Chondrocyte (in vitro differentiated cells): ENCODE measurements at regions not wholly inside any gene's neighbourhood (a gene's known extent, or its start where the extent isn't known, plus 50 kb on each side); places are given as distances from the start of the nearest gene placed in this dataset.
"Not testable (repeated sequence)": the region's sequence is repeated elsewhere in the genome, so short reads cannot be mapped to it uniquely, and the experiment has no call there.

Experiments used
- DNase-seq: peaks from one replicate; pipeline ENCODE4 v3.0.0; 2021; ENCODE audit warnings: mixed read lengths, low spot score
- H3K27ac Mint-ChIP-seq: one replicate; pipeline ENCODE4 v1.8.0; 2021; ENCODE audit warnings: mild to moderate bottlenecking, moderate library complexity, mixed read lengths; ENCODE audit not compliant: unreplicated experiment
- H3K27me3 Mint-ChIP-seq: 2 replicates; pipeline ENCODE4 v1.8.0; 2021; ENCODE audit warnings: low read depth, mixed read lengths
- H3K36me3 Mint-ChIP-seq: 2 replicates; pipeline ENCODE4 v1.8.0; 2021; ENCODE audit warnings: low read depth, mixed read lengths
- H3K4me1 Mint-ChIP-seq: 2 replicates; pipeline ENCODE4 v1.8.0; 2021; ENCODE audit warnings: low read depth, mild to moderate bottlenecking, mixed read lengths
- H3K4me3 Mint-ChIP-seq: one replicate; pipeline ENCODE4 v1.8.0; 2021; ENCODE audit warnings: mild to moderate bottlenecking, moderate library complexity, mixed read lengths; ENCODE audit not compliant: unreplicated experiment
- H3K9me3 Mint-ChIP-seq: 2 replicates; pipeline ENCODE4 v1.8.0; 2021; ENCODE audit warnings: low read depth, mixed read lengths
- TF ChIP-seq, protein P1 (sequence below): fragments of 200-600 bp; sonication (generic); IDR thresholded peaks from 2 replicates; pipeline ENCODE4 v1.5.0; 2021; ENCODE audit warnings: antibody characterized with exemption, mild to moderate bottlenecking, moderate library complexity

DNA sequence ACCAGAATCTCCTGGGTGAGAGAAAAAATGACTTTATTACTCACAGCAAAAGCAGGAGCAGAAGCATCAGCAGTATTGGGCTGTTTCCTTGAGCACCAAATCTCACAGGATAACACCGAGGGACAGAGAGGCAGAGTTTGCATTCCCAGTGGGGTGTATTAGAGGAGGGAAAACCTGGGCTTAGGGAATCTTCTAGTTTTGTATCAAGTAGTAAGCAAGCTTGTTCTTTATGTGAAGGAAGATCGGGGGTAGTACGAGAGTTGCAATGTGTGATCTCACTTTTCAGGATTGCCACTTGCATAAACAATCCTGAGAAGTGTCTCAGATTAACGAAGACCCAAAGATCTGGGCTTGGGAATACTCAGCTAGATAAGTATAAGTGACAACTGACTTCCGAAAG, 1163.0 kb downstream of the TAF11L14 start:
- Mint-ChIP-seq H3K36me3 (no peaks in the 10 kb centered on the region), H3K9me3 (no peaks in the 10 kb centered on the region), H3K27me3 (peaks cover 5% of the 10 kb centered on the region), H3K4me1 (no peaks in the 10 kb centered on the region), H3K4me3 (no peak overlapping the region), H3K27ac (no peak overlapping the region)
- TF ChIP-seq, protein P1, sequence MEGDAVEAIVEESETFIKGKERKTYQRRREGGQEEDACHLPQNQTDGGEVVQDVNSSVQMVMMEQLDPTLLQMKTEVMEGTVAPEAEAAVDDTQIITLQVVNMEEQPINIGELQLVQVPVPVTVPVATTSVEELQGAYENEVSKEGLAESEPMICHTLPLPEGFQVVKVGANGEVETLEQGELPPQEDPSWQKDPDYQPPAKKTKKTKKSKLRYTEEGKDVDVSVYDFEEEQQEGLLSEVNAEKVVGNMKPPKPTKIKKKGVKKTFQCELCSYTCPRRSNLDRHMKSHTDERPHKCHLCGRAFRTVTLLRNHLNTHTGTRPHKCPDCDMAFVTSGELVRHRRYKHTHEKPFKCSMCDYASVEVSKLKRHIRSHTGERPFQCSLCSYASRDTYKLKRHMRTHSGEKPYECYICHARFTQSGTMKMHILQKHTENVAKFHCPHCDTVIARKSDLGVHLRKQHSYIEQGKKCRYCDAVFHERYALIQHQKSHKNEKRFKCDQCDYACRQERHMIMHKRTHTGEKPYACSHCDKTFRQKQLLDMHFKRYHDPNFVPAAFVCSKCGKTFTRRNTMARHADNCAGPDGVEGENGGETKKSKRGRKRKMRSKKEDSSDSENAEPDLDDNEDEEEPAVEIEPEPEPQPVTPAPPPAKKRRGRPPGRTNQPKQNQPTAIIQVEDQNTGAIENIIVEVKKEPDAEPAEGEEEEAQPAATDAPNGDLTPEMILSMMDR = no peak
- no peak for DNase-seq

DNA sequence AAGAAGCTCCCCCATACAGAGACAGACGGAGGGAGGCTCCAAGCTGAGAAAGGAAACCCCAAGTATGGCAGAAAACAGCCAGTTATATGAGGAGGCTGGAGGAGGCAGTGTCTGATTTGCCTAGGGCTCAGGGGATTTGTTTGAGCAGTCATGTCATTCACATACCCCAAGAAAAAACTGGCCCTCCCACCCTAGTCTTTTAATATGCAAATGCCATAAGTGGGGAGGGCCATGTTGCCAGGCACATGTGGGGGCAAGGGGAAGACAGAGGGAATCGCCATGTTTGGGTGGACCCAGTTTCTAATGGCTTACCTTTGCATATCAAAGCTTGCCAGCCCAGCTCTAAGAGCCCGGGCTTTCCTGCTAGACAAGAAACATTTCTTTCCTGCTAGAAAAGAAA, 1163.8 kb downstream of the TAF11L14 start:
- Mint-ChIP-seq H3K4me1 (no peaks in the 10 kb centered on the region), H3K27ac (no peak overlapping the region)

DNA sequence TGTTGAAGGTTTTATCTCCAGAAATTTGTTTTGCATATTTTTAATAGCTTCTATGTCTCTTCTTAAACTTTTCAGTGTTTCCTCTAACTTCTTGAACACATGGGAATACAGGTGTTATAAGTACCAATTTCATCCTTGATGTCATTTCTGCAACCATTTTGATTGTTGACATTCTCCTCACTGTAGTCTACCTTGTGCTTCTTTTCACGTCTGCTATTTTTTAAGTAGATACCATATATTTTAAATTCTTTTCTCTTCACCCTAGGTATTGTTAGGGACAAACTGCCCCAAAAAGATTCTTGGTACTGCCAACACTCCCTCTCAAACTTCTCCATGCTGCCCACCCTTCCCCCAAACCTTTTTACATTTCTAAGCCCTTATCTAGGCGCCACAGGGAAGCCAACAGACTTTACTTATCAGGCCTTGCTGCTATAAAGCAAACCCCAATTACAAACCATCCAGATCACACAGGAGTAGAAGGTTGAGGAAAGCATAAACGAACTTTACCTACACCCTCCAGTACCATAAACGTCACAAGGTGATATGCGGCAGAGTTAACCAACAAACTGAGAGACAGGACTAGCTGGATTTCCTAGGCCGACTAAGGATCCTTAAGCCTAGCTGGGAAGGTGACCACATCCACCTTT, 1165.3 kb downstream of the TAF11L14 start:
- TF ChIP-seq, protein P1 = no peak
- Mint-ChIP-seq H3K27me3 (peaks cover 5% of the 10 kb centered on the region), H3K9me3 (no peaks in the 10 kb centered on the region), H3K36me3 (no peaks in the 10 kb centered on the region), H3K4me3 (no peak overlapping the region), H3K27ac (no peak overlapping the region), H3K4me1 (no peaks in the 10 kb centered on the region)
- no peak for DNase-seq

More for the DNA sequence above, 1163.8 kb downstream of the TAF11L14 start:
- Mint-ChIP-seq H3K36me3 (no peaks in the 10 kb centered on the region), H3K9me3 (no peaks in the 10 kb centered on the region), H3K27me3 (peaks cover 5% of the 10 kb centered on the region), H3K4me3 (no peak overlapping the region)
- TF ChIP-seq, protein P1 = no peak
- DNase-seq = no peak

DNA sequence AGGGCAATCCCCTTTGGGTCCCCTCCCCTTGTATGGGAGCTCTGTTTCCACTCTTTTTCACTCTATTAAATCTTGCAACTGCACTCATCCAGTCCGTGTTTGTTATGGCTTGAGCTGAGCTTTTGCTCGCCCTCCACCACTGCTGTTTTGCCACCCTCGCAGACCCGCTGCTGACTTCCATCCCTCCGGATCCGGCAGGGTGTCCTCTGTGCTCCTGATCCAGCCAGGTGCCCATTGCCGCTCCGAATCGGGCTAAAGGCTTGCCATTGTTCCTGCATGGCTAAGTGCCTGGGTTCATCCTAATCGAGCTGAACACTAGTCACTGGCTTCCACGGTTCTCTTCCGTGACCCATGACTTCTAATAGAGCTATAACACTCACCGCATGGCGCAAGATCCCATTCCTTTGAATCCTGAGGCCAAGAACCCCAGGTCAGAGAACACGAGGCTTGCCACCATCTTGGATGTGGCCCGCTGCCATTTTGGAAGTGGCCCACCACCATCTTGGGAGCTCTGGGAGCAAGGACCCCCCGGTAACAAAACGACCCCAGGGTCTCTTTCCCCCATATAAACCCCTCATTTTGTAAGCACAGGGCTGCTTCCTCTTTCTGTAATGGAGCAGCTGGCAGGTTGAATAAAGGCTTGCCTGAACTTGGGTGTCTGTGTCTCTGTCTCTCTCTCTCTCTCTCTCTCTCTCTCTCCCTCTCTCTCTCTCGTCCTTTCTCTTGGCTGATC, 1166.2 kb downstream of the TAF11L14 start:
- Mint-ChIP-seq H3K9me3 (no peaks in the 10 kb centered on the region), H3K4me1 (no peaks in the 10 kb centered on the region), H3K4me3 (no peak overlapping the region), H3K27ac (no peak overlapping the region), H3K27me3 (peaks cover 2% of the 10 kb centered on the region), H3K36me3 (no peaks in the 10 kb centered on the region)
- TF ChIP-seq, protein P1 = no peak
- DNase-seq = peak; percentile 63

DNA sequence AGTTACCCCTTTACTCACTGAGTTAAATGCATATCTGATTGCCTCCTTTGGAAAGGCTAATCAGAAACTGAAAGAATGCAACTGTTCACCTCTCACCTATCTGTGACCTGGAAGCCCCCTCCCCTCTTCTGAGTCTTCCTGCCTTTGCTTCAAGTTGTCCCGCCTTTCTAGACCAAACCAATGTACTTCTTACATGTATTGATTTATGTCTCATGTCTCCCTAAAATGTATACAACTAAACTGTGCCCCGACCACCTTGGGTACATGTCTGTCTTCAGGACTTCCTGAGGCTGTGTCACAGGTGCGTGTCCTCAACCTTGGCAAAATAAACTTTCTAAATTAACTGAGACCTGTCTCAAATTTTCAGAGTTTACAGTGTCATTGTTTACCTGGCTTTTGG, 1167.2 kb downstream of the TAF11L14 start:
- not testable (repeated sequence) for H3K36me3 Mint-ChIP-seq, H3K4me1 Mint-ChIP-seq, H3K9me3 Mint-ChIP-seq, DNase-seq, H3K27ac Mint-ChIP-seq, H3K27me3 Mint-ChIP-seq, H3K4me3 Mint-ChIP-seq
